Activated CD4-positive, alpha-beta T cell treated with anti-CD3 and anti-CD28 coated beads, Interleukin-2, Interleukin-4, amounts not matched to agents 100 ng/mL and 50 ng/mL, durations not matched to agents 16 hours and 8 hours (primary cell): ENCODE measurements at regions not wholly inside any gene's neighbourhood (a gene's known extent, or its start where the extent isn't known, plus 50 kb on each side); places are given as distances from the start of the nearest gene placed in this dataset.

Experiments used
- DNase-seq: peaks from one replicate; pipeline ENCODE4 v3.0.0-alpha.2; 2020; ENCODE audit warnings: low spot score

DNA sequence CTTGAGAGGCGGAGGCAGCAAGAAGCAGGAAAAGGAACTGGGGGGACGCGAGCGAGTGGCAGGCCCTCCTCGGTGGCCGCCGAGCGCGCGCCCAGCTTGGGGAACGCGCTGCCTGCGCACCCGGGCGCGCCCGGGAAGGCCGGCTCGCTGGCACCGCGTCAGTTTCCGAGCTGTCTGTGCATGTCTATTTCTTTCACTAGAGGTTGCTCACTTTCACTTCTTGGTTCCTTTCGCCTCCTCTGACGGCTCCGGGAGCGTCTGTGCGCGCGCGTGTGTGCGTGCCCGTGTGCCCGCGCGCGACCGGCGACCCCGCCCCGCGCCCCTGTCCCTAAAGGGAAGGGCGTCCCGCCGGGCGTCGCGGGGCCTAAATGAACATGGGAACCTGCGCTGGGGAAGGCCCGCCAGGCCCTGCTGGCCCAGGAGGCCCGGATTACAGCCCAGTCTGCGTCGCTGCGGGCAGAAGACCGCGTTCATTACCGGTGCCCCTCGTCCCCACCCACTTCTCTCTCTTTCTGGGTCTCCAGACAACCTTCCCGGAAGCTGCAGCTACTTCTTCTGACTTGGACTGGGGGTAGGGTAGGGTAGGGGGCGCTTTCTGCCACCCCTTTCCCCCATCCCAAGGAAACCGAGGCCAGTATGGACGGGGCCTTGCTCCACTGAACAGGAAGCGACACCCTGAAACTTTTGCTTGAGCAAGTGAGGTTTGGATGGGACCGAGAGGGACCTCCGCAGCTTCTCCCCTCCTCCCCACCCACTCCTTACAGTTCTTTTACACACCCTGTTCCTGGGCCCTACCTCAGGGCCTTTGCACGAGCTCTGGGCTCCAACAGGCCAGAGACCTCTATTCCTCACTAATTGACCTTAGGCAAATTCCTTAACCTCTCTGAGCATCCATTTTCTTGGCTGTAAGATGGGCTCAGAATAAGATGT, 205.8 kb upstream of the IER5L start:
- peak; percentile 51 for DNase-seq

- DNase-seq, result no peak
Measured at GRCh38 chr9:129383019-129383560, 205.0 kb upstream of the IER5L start.

GRCh38 chr9:129382281-129383018, 204.4 kb upstream of the IER5L start:
- DNase-seq, result no peak

DNA sequence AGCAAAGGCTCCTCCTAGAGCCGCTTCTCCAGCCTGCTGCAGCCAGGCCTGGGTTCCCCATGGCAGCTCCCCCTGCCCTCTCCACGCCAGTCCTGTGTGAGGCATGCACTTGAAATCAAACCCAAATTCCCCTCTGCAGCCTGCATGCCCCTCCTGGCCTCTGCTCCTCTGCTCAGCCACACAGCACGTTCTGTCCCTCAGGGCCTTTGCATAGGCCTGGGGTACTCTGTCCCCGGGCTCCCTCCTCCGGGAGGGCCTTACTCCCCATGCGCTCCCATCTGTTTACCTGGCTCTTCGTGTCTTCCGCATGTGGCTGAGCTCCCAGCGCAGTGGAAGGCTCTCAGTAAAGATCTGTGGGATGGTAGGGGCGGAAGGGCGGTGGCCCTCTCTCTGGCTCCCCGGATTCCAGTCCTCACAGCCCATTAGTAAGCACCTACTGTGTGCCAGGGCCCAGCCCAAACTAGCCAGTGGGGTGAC, 203.5 kb upstream of the IER5L start:
- DNase-seq, result no peak

DNA sequence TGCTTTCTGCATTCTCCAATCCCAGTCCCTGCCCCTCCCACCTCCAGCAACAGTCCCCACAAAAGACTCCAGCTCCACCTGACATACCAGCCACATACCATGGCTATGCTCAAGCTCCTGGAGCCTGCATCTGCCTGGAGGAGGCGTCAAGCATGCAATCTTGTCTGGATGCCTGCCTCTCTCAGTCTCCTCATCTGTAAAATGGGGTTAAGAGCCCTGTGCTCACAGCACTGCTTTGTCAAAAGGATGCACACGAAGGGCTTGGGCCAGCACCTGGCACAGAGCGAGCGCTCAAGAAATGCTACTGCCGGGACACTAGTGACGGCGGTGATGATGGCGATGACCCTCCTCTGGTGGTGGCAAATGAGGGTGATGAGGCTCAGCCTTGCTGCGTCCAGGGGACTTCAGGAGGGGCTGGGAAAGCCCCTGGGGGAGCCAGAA, 202.9 kb upstream of the IER5L start:
- no peak for DNase-seq

DNA sequence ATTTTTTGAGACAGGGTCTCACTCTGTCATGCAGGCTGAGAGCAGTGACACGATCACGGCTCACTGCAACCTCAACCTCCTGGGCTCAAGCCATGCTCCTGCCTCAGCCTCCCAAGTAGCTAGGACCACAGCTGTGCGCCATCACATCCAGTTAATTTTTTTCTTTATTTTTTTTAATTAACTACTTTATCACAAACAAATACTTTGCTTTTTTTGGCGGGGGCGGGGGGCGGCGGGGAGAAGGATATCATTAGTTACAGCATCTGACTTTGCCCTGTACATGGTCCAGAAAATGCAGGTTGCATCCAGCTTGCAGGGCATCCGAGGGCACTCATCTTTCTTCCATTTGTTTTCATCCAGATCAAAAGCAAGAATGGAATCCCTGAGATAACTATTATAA, 201.8 kb upstream of the IER5L start:
- no peak for DNase-seq

- DNase-seq, result no peak
Measured at GRCh38 chr9:129379181-129379836, 201.2 kb upstream of the IER5L start.

- no peak for DNase-seq
Measured at GRCh38 chr9:129377931-129378661, 200.0 kb upstream of the IER5L start.

GRCh38 chr9:129377181-129377580, 199.1 kb upstream of the IER5L start:
- no peak for DNase-seq

DNA sequence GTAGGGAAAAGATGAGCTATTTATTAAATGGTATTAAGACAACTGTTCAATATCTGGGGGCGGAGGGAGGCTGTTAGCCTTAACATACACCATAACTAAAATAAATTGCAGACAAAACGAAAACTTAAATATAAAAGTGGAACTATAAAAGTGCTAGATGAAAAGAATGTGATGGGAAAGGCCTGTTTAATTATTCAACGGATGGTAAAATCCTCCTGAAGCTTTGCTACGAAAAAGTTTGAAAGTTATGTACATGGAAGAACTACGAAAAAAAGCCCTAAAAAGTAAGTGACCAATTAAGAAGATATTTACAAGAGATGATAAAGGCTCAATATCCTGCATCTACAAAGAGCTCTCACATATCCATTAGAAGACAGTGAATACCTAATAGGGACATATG, 197.8 kb upstream of the IER5L start:
- DNase-seq, result no peak

GRCh38 chr9:129374651-129375050, 196.6 kb upstream of the IER5L start:
- no peak for DNase-seq

DNA sequence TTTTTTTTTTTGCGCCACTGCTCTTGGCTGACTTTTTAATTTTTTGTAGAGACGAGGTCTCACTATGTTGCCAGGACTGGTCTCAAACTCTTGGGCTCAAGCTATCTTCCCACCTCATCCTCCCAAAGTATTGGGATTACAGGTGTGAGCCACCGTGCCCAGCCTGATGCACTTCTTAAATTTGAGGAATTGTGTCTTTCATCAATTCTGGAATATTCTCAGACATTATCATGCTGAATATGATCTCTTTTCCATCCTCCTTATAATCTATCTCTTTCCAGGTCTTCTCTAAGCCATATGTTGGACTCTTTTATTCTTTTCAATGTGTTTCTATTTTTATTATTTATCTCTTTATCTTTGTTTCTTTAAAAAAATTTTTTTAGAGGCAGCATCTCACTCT, 196.2 kb upstream of the IER5L start:
- DNase-seq, result no peak

GRCh38 chr9:129373361-129373760, 195.3 kb upstream of the IER5L start:
- no peak for DNase-seq

GRCh38 chr9:129370770-129371169, 192.7 kb upstream of the IER5L start:
- DNase-seq, result no peak

DNA sequence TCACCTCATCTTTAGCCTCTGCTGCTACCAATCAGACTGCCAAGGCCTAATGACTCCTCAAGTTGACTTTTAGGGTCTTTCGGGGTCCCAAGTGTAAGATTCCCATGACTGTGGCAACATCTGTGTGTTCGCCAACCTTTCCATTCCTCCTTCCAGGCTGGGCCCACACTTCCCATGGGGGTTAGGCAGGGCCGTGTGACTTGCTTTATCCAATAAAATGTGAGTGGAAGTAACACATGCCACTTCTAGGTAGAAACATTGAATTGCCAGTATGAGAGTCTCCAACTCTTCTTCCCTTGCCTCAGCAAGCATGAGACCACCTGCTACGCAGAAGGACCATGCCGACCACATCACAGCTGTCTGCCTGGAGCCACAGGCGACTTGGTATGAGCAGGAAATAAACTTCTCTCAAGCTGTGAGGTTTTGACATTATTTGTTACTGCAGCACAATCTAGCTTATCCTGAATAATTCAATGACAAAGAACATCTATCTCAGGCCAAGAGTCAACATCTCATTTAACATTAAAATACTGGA, 190.4 kb upstream of the IER5L start:
- no peak for DNase-seq

DNA sequence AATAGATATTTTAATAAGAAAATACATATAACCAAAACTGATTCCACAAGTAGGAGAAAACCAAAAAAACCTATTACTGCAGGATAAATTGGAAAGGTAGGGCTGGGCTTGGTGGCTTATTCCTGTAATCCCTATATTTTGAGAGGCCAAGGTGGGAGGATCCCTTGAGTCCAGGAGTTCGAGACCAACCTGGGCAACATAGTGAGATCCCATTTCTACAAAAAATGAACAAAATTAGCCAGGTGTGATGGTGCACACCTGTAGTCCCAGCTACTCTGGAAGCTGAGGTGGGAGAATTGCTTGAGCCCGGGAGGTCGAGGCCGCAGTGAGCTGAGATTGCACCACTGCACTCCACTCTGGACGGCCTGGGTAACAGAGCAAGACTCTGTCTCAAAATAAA, 189.2 kb upstream of the IER5L start:
- no peak for DNase-seq

DNA sequence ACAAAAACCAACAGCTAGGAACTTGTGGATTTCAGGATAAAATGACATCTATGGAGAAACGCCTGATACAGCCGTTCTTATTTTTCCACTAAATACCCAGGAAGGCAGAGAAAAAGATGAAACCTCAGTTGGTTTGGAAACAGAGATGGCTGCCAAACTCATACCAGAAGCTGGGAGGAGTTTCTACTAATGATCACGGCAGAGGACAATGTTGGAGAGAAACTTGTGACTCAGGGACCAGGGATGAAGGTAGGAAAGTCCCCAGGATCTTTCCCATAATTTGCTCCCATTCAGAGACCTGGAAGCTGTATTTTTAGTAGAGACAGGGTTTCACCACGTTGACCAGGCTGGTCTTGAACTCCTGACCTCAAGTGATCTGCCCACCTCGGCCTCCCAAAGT, 187.1 kb upstream of the IER5L start:
- no peak for DNase-seq

GRCh38 chr9:129363216-129363873, 185.3 kb upstream of the IER5L start:
- no peak for DNase-seq

DNA sequence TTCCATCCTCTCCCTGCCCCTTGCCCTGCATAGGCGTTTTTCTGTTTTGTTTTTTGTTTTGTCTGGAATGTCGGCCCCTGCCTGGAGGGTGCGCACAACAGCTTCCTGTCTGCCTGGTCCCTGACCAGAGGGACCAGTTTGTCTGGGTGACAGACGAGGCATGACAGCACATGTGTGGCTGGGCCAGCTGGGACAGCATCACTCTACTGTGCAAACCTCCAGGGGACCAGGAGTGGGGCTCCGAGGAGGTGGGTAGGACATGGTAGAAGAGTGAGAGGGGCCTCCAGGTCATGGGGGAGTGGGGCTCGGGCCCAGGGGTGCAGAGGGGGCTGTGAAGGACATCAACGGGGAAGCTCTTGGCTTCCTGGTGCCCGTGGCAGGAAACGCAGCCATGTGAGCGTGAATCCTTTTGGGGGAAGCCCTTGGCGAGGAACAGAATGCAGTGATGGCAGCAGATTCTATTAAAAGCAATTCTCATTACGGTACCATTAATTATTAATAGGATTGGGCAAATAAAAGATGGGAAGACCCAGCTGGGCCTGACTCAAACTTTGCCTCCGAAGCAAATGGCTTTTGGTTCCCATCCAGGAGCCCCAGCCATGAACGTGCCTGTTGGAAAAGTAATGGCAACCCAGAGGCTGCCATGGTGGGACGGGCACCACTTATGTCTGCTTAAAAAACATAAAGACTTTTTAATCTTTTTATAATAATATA, 184.4 kb upstream of the IER5L start:
- DNase-seq, result no peak

- no peak for DNase-seq
Measured at GRCh38 chr9:129361196-129361595, 183.1 kb upstream of the IER5L start.
